HG02885 (cell line): ENCODE measurements at regions not wholly inside any gene's neighbourhood (a gene's known extent, or its start where the extent isn't known, plus 50 kb on each side); places are given as distances from the start of the nearest gene placed in this dataset.

ENCODE experiments used
- ATAC-seq: cut with Tn5 transposase; IDR thresholded peaks from one replicate; pipeline ENCODE4 v1.9.1; 2021; ENCODE audit warnings: mild to moderate bottlenecking; ENCODE audit not compliant: unreplicated experiment, poor library complexity

DNA sequence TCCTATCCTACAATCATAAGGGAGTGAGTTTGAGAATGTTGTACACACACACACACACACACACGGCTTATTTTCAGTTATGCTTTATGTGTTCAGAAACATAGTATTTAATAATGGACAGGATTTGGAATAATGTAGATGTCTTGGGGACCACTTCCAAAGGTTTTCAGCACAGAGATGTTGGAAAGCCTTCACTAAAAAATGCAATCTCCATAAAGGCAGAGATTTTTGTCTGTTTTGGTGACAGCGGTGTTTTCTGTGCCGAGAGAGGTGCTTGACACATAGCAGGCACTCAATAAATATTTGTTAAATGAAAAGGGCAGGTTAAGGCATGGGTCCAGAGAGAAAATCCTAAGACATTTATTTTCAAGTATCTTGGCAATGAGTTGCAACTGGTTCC, 428.2 kb upstream of the RGMA start:
- no peak for ATAC-seq

DNA sequence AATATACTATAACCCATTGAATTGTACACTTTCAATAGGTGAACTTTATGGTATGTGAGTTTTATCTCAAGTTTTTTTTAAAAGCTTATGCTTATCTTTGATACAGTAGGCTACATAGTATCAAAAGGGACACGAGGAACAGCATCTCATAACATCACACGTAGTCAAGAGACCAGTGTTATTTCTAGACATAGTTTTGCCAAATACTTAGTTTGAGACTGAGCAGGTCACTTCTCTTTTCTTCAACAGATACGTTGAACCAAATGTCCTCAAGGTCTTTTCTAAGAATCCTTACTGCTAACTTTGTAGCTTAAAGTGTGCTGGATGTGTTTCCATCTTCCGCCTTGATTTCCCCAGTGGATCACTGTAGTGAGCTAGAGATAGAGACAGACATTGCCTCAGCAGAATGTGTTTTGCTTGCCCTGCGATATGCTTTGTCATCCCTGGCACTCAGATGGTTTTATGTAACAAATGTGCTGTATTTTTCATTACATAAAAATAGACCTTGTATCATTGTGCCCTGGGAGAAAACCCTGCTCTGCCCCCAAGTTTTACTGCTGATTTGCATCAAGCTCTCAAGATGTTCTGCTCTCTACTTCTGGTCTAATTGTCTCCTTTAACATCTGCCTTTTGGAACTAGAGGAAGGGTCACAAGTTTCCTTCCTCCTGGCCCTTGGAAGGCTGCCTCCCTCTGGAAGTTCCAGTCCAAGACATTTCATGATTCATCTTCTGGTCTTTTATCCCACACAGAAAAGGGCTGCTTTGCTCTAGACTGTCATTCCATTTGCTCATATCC, 426.4 kb upstream of the RGMA start:
- ATAC-seq = no peak

DNA sequence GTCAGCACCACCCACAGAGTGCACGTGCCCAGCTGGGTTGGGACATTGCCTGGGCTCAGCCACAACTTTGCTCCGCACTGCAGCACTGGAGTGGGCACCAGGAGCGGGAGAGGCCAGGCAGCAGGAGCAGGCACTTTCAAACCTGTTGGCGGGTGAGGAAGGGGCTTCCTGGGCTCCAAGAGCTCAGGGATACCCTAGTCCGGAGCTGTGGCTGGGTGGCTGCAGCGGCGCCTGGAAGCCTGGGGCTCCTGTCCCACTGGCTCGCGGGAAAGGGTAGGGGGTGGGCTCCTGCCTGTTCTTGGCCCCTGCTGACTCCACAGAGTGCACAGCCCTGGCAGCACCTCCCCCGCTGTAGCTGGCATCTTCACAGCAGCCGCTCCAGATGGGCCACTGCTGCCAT, 417.6 kb upstream of the RGMA start:
- no peak for ATAC-seq

DNA sequence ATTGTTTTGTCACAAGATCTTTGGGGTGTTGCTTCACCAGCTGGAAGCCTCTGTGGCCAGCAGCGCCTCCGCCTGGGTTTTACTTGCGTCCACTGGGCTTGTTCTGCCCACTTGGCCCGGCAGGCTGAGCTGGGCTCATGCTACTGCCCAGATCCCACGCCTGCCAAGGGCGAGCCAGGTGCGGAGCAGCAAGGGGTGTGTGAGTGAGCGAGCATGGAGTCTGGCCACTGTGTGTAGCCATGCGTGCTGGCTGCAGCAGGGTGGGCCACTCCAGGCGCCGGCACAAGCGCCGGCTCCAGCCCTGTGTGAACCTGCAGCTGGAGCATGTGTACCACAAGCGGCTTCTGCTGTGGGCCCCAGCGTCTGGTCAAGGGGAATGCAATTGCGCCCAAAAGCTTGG, 416.5 kb upstream of the RGMA start:
- no peak for ATAC-seq

DNA sequence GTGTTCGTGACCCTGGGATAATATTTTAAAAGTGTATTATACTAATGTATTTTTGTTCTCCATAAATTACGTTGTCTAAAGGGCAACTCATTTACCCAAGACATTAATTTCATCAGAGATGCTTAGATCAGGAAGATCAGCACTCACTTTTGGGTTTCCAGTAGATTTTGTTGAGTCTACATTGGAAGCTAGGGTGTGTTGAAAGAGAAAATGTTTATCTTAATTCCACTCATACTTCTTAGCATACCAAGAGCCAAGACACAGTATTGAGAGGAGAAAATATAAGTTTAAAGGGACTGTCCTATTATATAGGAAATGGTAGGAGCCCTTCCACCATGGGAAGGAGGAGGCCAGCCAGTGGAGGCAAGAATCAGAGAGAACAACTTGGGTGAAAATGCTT, 412.9 kb upstream of the RGMA start:
- ATAC-seq = no peak

DNA sequence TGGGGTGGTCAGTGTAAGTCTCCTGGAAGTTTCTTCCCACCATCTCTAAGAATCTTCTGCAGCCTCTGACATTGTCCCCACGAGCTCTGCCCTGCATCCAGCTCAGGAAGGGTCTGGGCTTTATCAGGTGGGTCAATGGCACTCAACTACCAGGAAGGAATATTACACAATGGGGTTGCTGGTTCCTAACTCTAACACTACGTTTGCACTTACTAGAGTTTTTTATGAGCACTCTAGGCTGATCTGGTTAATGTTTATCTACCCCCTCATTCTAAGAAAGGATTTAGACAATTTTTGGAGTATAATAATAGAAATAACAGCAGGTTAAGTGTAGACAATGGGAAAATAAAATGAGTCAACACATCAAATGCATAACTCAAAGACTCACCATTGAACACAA, 411.1 kb upstream of the RGMA start:
- ATAC-seq = no peak

DNA sequence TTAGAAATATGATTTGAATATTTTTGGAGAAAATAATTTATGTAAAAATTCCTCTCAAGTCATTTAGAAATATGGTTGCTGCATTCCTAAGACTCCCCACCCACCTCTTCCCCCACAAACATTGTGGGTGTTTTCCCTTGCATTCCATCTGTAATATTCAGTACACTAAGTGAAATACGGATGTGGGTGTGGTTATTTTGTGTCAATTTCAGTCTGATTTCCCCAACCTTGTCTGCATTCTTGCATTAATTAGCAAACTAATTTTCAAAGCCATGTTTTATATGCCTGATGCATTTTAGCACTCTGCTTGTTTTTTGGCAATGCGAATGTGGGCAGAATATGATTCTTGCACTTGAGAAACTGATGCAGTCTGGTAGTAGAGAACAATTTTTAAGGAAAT, 408.3 kb upstream of the RGMA start:
- ATAC-seq = no peak

DNA sequence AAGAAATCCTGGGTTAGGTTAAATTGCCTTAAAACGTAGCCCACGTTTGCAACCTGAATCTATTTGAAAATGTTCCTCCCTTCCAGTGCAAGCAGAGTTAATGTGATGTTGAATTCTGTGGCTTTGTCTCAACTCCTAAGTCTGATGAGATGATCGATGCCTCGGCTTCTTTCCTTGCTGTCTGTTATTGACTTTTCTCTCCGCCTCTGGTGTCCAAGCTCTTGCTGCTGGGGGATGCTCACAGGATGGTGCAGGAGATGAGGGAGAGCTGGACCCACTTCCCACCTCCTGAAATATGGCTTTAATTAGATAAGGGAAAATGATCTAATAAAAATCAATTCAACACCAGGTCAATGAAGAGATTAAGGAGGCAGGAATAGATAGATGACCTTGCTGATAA, 407.9 kb upstream of the RGMA start:
- no peak for ATAC-seq

DNA sequence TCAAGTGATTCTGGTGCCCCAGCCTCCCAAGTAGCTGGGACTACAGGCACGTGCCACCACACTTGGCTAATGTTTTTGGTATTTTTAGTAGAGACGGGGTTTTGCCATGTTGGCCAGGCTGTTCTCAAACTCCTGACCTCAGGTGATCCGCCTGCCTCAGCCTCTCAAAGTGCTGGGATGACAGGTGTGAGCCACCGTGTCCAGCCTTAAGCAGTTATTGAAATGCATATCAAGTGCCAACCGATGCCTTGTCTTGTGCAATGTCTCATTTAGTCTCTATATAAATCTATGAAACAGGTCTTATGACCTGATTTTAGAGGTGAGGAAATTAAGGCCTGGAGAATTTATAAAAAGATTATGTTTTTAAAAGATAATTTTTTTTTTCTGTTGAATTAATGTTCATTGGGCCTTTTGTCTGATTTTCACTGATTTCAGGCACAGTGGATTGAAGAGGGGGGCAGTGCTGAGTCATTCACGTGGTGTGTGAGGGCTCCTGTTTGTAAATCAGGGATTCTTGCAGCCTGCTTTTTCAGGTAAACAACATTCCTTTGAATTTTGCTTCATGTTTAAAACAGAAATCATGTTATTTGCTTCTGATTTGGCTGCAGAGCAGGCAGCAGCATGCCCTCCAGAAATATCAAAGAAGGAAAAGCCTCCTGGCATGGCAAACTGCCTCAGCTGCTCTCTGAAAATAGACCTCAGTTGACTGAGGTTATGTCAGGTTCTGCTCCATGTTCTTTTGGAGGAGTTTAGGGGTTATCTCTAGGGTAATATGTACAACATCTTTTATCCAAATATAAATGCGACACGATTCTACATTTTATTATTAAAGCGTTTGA, 407.0 kb upstream of the RGMA start:
- ATAC-seq = no peak

DNA sequence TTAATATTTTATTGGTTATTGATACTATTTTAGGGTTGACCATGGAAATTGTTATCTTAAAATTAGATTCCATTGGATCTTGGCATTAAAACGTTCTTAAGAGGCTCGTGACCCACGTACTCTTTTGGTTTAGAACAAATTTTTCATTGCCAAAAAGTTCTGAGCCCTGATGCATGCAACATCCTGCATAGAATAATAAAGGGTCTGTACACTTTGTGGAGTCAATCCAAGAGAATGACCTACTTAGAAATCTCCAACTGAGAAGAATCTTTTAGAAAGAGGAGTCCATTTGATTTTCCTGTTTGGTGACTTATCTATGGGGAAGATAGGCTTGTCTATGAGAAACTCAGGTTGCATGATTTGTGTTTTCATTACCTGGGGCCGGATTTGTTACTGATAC, 404.2 kb upstream of the RGMA start:
- ATAC-seq = no peak

DNA sequence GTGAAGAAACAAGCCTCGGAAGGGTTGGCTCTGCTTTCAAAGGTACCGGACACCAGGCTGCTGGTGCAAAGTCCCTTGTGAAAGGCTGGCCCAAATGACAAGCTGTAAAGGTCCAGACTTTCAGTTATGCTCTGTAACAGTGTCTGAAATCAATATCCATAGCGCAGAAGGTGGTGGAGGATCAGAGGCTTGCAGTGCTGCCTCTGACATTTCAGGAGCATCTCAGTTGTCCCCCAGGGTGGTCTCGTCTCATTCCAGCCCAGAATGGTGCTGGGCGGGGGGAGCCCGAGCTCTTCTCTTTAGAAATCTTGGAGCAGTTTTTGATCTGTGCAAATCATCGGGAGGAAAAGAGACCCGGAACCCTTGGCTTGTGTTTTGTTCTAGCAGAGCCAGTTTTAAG, 402.3 kb upstream of the RGMA start:
- no peak for ATAC-seq

DNA sequence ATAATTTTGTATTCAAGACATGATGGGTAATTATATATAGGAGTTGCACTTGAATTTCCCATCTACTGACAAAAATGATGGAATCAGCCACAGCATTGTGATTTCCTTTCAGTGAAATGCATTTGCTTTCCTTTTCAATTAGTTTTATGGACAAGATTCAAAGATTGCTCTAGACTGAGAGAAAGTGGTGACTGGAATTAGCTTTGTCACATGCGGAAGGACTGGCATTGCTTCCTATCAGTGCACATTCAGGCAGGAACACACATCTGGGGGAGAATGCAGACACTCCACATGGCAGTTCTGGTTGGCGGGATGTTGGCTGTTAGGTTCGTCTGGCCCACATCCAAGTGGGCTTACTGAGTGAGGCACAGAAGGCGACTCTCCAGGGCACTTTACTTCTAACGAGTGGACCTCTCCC, 399.3 kb upstream of the RGMA start:
- ATAC-seq = no peak

DNA sequence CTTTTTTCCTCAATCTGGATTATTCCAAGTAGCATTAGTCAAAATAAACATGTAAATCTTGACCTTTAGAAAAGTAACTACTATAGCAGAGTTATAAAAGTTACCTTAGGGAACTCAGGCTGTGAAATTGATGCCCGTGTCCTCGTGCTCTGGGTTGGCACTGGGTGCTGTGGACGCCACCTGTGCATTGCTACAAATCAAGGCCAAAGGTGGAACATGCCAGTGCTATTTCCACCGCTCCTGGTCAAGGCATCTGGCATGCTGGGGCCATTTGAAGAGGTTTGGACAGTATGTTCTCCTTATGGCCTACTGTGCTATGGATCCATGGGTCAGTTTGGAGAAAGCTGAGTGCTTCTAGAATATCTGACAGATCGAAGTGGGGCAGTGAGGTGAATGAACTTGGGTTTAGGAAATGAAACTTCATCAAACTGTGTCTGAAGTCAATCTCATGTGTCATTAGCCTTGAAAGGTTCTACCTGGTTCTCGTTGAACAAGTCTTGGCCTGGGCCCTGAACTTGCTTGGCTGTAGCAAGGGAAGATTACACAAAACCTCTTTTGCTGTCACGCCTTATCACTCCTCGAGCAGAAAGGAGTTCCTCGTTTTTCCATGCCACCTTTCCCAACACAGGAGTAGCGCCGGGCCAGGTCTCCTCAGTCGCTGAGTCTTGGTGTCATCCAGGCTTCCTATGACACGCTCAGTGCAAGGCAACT, 397.6 kb upstream of the RGMA start:
- no peak for ATAC-seq

DNA sequence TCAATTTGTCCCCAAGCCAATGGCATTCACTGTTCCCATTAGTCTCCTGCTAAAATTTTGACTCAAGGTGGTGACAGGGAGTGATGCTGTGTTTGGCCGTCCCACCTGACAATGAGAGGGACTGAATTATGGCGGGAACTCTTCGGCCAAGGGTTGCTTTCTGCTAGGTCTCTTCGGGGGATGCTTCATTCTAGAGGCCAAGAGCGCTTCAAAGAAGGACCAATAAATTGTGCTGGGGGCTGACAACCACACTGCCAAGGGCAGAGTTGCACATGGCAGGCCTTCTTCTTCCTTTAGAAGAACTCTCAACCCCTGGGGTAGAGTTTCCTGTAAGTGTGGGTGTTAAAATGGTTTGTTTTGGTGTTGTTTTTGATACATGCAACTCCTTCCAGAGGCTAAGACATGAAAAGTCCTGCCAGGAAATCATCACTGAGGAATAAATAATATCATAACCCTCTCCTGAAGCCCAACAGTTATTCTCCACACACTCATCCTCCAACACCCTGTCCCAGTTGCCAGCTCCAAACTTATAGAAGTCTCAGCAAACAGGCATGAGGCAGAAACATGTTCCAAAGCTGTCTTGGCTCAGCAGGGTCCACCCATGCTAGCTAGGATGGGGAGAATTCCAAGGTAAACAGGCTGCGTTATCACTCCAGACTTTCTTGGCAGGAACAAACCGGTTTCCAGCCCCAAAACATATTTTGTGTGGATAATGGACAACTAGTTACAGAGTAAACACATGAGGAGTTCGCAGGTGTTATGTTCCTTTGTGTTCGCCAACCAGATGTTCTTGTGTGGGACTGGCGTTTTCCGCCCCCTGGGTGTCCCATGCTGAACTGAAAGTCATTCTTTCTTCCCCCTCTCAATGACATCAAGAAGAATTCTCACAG, 396.7 kb upstream of the RGMA start:
- no peak for ATAC-seq

DNA sequence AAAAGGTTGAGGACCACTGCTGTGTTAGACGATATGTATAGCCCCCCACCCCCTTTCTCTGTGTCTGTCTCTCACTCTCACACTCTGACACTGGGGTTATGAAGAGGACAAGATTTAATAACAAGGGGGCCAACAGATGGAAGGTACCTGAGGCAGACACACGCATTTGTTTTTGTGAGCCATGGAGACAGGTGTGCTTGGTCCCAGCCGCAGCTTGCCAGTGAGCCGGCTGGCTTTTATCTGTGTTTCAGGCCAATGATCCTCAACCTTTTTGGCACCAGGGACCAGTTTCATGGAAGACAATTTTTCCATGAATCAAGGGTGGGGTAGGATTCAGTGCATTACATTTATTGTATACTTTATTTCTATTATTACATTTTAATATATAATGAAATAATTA, 394.9 kb upstream of the RGMA start:
- no peak for ATAC-seq

DNA sequence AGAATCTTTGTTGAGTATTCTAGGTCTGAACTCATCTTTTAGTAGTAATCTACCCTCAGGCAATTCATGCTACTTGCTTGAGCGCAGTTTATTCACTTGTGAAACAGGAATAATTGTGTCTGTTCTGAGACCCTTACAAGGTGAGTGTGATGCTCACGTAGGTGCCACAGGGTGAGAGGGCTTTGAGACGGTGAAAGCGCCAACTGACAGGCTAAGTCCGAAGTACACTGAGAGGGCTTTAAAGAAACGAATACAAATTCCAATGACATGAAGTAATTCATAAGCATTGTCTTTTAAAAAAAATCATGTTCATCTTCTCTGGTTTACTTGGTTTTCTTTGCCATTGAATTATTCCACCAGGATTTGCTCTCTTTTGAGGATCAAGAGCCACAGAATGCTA, 393.7 kb upstream of the RGMA start:
- no peak for ATAC-seq

DNA sequence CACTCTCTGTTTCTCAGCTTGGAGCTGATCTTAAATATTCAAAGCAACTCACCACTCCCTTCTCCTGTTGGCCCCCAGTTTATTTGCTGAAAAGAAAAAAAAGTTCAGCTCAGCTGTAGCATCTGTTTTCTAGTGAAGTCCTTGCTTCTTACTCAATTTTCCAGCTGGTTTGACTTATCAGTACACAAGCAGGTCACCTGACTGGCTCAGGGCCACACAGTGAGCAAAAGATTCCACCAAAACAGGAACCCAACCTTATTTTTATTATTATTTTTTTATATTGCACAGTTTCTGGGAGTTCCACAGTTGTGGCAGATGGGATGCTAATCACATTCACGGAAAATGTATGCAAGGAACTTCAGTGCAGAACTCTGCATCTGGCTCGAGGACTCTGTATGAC, 390.7 kb upstream of the RGMA start:
- ATAC-seq = no peak

DNA sequence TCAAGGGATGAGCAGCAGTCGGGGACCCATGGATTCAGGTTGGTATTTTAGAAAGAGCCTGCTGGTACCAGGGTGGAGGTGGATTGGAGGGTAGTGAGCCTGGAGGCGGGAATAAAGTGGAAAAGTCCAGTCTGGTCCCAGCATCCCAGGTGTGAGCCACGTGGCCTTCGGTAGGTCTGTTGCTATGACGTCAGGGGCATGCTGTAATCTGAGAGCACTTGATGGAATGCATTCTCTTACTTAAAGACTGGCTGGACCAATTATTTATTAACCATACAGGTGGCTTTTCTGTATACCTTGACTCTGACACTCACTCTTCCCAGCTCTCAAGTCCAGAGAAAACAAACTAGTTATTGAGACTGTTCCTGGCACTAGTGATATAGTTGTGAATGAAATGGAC, 389.9 kb upstream of the RGMA start:
- ATAC-seq = no peak

DNA sequence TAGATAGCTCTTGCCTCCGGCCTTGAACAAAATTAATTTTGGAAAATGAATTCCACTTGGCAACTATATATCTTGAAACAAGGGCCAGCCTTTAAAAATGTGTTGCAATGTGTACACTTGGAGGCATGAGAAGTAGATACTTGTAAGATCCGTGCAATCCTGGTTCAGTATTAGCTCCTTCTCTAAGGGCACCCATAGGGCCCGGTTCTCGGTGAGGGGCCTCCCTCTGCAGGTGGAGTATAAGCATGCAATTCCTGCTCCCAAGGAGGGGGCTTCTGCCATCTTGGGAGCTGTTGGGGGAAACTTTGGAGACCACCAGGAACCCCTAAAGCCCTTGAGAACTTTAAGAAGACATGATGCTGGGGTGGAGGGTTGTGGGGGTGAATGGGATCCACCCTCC, 388.7 kb upstream of the RGMA start:
- ATAC-seq = no peak

DNA sequence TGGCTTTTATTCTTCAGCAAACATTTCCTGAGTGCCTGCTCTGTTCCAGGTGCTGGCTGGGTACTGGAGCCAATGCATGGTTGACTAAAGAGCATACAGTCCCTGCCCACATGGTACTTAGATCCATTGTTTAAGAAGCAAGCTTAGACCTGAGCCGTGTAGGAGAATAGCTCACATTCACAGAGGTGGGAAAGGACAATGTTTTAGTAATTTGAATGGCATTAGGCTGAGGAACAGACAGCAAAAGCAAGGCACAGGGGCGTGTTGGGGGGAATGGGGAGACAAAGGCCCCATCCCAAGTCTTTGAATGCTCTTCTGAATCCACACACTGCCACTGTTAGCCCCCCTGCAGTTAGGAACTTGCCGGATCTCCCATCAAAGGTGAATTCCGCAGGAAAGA, 388.2 kb upstream of the RGMA start:
- no peak for ATAC-seq
